Naive thymus-derived CD8-positive, alpha-beta T cell (primary cell): ENCODE measurements at regions not wholly inside any gene's neighbourhood (a gene's known extent, or its start where the extent isn't known, plus 50 kb on each side); places are given as distances from the start of the nearest gene placed in this dataset.

ENCODE experiments used
- ATAC-seq, 2 donors: fragments of 150-1000 bp; cut with Tn5 transposase in 1 of 2; sonication (Bioruptor Pico), chemical (Tn5 transposase) in 1 of 2; 1 replicate in 1 of 2; 2 replicates in 1 of 2; pipeline ENCODE4 v1.10.0; 2021; ENCODE audit warnings: mild to moderate bottlenecking in 2 of 2, moderate library complexity in 2 of 2
- POLR2A ChIA-PET: fragments of 350-600 bp; sonication (Branson Sonifier 250); formaldehyde crosslinking; loops from one replicate; lab custom pipeline; 2021; ENCODE audit warnings: antibody characterized with exemption; lab: Charles Lee
- DNase-seq, 10 donors: peaks; one replicate each; pipeline versions ENCODE4 v3.0.0 to v3.0.0-alpha.2; 2020 to 2022
- H3K27ac Mint-ChIP-seq, 10 donors: one replicate each; pipeline ENCODE4 v1.8.0; 2020 to 2022; ENCODE audit warnings: mild to moderate bottlenecking in 10 of 10, mixed read lengths in 10 of 10, moderate library complexity in 4 of 10, inconsistent platforms in 1 of 10
- H3K27me3 Mint-ChIP-seq, 5 donors: one replicate each; pipeline ENCODE4 v1.8.0; 2021 to 2022; ENCODE audit warnings: mixed read lengths in 5 of 5
- H3K36me3 Mint-ChIP-seq, 3 donors: one replicate each; pipeline ENCODE4 v1.8.0; 2020 to 2022; ENCODE audit warnings: mixed read lengths in 3 of 3, mild to moderate bottlenecking in 2 of 3, inconsistent platforms in 1 of 3
- H3K4me1 Mint-ChIP-seq, 4 donors: one replicate each; pipeline ENCODE4 v1.8.0; 2021 to 2022; ENCODE audit warnings: mixed read lengths in 4 of 4
- H3K4me3 Mint-ChIP-seq, 10 donors: one replicate each; pipeline ENCODE4 v1.8.0; 2020 to 2022; ENCODE audit warnings: mild to moderate bottlenecking in 10 of 10, mixed read lengths in 10 of 10, moderate library complexity in 6 of 10, inconsistent platforms in 1 of 10
- H3K9me3 Mint-ChIP-seq, 9 donors: one replicate each; pipeline ENCODE4 v1.8.0; 2020 to 2022; ENCODE audit warnings: mixed read lengths in 9 of 9, mild to moderate bottlenecking in 3 of 9, inconsistent platforms in 1 of 9, moderate library complexity in 1 of 9

DNA sequence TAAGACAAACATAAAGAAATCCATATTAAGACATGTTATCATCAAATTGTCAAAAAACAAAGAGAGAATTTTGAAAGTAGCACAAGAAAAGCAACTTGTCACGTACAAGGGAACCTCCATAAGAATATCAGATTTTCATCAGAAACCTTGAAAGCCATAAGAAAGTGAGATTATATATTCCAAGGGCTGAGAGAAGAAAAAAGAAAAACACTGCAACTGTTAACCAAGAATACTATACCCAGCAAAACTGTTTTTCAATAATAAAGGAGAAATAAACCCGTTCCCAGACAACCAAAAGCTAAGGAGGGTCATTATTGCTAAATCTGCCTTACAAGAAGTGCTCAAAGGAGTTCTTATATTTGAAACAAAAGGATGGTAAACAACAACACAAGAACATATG, 94.7 kb upstream of the TSPAN8 start:
- POLR2A ChIA-PET, result no interaction called here
- ATAC-seq (no peak), DNase-seq (no peak)
- H3K36me3 Mint-ChIP-seq, result peaks cover 0 to 26% (median 0%) of the 10 kb centered on the region in 3 donors
- H3K9me3 Mint-ChIP-seq, result peaks cover 13 to 50% (median 33%) of the 10 kb centered on the region in 9 donors
- H3K4me1 Mint-ChIP-seq, result no peaks in the 10 kb centered on the region
- no peak overlapping the region for H3K4me3 Mint-ChIP-seq
- H3K27ac Mint-ChIP-seq, result no peak overlapping the region
- H3K27me3 Mint-ChIP-seq, result peaks cover 0 to 10% (median 0%) of the 10 kb centered on the region in 5 donors

DNA sequence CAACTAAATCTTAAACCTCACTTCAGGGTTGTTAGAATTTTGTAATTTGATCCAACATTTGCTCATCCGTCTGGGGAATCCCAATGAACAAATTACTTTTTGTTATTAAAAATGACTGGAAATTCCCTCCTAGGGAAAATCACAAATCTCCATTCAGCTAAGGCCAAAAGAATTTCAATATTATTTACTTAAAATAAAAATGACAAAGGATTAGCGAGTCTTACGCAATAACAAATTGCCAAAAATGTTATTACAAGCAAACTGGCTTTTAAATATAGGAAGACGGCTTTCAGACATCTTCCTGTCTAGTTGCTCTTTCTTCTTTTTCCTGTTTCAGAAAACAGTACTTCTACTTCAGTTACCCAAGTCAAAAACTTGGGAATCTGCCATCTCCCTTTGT, 92.4 kb upstream of the TSPAN8 start:
- H3K9me3 Mint-ChIP-seq, result peaks cover 13 to 45% (median 33%) of the 10 kb centered on the region in 9 donors
- peaks cover 0 to 26% (median 0%) of the 10 kb centered on the region in 3 donors for H3K36me3 Mint-ChIP-seq
- POLR2A ChIA-PET, result no interaction called here
- H3K27me3 Mint-ChIP-seq, result peaks cover 0 to 10% (median 0%) of the 10 kb centered on the region in 5 donors
- DNase-seq (no peak), ATAC-seq (no peak)
- H3K4me1 Mint-ChIP-seq, result no peaks in the 10 kb centered on the region
- H3K4me3 Mint-ChIP-seq, result no peak overlapping the region
- H3K27ac Mint-ChIP-seq, result no peak overlapping the region

- H3K27ac Mint-ChIP-seq, result no peak overlapping the region
- no peak for DNase-seq
- no peaks in the 10 kb centered on the region for H3K4me1 Mint-ChIP-seq
- H3K4me3 Mint-ChIP-seq, result no peak overlapping the region
- ATAC-seq, result no peak
- POLR2A ChIA-PET, result no interaction called here
- no peaks in the 10 kb centered on the region for H3K36me3 Mint-ChIP-seq
- peaks cover 0 to 16% (median 1%) of the 10 kb centered on the region in 9 donors for H3K9me3 Mint-ChIP-seq
- H3K27me3 Mint-ChIP-seq, result peaks cover 0 to 4% (median 0%) of the 10 kb centered on the region in 5 donors
Observed at GRCh38 chr12:71243370-71243769, 85.6 kb upstream of the TSPAN8 start.

DNA sequence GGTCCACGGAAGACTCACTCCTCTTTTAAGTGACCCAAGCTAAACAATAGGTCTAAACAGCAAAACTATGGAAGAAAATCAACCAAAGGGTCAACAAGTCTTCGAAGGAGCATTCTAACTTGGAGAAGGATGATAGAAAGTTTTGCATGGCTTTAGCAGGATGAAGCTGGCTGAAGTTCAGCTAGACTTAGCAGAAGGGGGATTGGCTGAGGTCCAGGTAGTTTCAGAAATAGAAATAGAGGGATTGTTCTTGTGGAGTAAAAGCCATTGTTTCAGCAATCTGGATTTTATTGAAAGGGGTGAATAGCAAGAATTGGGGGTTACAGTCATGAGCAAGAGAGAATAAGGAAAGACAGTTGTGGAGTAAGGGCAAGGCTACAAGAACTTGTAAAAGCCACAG, 84.7 kb upstream of the TSPAN8 start:
- no peak for DNase-seq

DNA sequence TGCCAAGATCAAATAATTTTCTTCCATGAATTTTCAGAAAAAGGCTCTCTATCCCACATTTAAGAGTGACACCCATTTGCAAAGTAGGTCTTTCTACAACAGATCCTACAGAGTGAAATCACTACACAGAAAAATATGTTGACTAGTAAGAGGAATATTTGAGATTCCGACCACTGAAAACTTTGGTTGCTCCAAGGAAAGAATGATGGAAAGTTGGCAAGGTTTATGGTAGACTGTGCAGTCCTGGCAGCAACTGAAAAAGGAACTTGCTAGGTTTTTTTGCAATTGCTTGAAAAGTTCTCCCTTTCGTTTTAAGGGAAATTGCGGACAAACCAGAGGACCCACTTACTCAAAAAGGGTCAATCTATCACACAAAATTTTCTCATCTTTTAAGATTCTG, 83.1 kb upstream of the TSPAN8 start:
- Mint-ChIP-seq H3K27me3 (peaks cover 0 to 7% (median 0%) of the 10 kb centered on the region in 5 donors), H3K36me3 (no peaks in the 10 kb centered on the region), H3K4me1 (no peaks in the 10 kb centered on the region), H3K9me3 (peaks cover 0 to 16% (median 1%) of the 10 kb centered on the region in 9 donors), H3K27ac (no peak overlapping the region), H3K4me3 (no peak overlapping the region)
- ATAC-seq (no peak), DNase-seq (no peak)
- POLR2A ChIA-PET, result no interaction called here

More for the DNA sequence above, 84.7 kb upstream of the TSPAN8 start:
- no peaks in the 10 kb centered on the region for H3K4me1 Mint-ChIP-seq
- POLR2A ChIA-PET, result no interaction called here
- H3K36me3 Mint-ChIP-seq, result no peaks in the 10 kb centered on the region
- no peak overlapping the region for H3K4me3 Mint-ChIP-seq
- no peak overlapping the region for H3K27ac Mint-ChIP-seq
- peaks cover 0 to 5% (median 0%) of the 10 kb centered on the region in 5 donors for H3K27me3 Mint-ChIP-seq
- no peak for ATAC-seq
- peaks cover 0 to 16% (median 1%) of the 10 kb centered on the region in 9 donors for H3K9me3 Mint-ChIP-seq

- POLR2A ChIA-PET, result no interaction called here
- DNase-seq, result no peak
- H3K9me3 Mint-ChIP-seq, result peaks cover 0 to 16% (median 1%) of the 10 kb centered on the region in 9 donors
- peaks cover 0 to 7% (median 0%) of the 10 kb centered on the region in 5 donors for H3K27me3 Mint-ChIP-seq
- H3K4me1 Mint-ChIP-seq, result no peaks in the 10 kb centered on the region
- H3K36me3 Mint-ChIP-seq, result no peaks in the 10 kb centered on the region
- H3K4me3 Mint-ChIP-seq, result no peak overlapping the region
- H3K27ac Mint-ChIP-seq, result no peak overlapping the region
- ATAC-seq, result no peak
Observed at GRCh38 chr12:71239731-71240130, 81.9 kb upstream of the TSPAN8 start.

DNA sequence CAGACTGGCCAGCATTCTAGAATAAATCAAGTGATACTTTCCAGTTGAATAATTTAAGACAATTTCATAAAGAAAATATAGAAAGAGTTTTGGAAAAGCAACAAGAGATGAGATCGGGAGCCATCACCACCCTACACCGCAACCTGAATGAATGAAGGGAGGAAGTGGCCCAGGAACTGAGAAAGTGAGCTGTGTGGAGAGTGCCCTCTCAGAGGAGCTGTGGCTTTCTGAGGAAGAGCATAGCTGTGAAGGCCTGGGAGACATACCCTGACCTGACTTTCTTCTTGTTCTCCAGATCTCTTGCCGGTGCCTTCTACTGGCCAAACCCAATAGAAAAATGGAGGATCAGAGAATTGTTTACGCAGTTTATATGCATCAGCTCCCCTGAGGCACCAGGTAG, 79.3 kb upstream of the TSPAN8 start:
- Mint-ChIP-seq H3K4me1 (no peaks in the 10 kb centered on the region), H3K27ac (no peak overlapping the region), H3K36me3 (no peaks in the 10 kb centered on the region), H3K4me3 (no peak overlapping the region), H3K27me3 (peaks cover 0 to 3% (median 0%) of the 10 kb centered on the region in 5 donors), H3K9me3 (peaks cover 0 to 24% (median 2%) of the 10 kb centered on the region in 9 donors)
- DNase-seq, result no peak
- POLR2A ChIA-PET, result no interaction called here
- ATAC-seq, result no peak

DNA sequence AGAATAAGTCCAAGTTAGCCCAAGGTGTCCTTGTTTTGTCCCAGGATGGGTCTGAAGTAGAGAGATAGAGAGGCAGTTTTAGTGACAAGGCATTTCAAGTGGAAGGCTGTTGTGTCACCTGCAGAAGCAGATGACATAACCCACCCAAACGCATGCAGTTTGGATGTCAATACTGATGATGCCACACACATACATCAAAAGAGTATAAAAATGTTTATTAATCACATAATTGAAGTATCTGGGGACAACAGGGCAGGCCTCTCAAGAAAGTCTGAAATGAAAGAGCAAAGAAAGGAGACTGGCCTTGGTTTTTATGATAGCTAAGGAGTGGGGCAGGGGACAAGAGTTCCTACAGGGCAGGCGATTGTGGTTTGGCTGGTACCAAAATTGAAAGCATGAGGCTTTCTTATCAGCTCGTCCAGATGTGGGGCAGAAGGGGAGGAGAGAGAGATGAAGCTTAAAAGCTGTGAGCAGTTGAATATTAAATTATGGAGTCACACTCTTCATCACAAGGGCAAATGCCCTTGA, 78.4 kb upstream of the TSPAN8 start:
- Mint-ChIP-seq H3K4me3 (no peak overlapping the region), H3K27me3 (peaks cover 0 to 3% (median 0%) of the 10 kb centered on the region in 5 donors), H3K9me3 (peaks cover 0 to 24% (median 2%) of the 10 kb centered on the region in 9 donors), H3K27ac (no peak overlapping the region), H3K36me3 (no peaks in the 10 kb centered on the region), H3K4me1 (no peaks in the 10 kb centered on the region)
- ATAC-seq (no peak), DNase-seq (no peak)
- POLR2A ChIA-PET, result no interaction called here

GRCh38 chr12:71233083-71233482, 75.3 kb upstream of the TSPAN8 start:
- Mint-ChIP-seq H3K9me3 (peaks cover 0 to 19% (median under 1%) of the 10 kb centered on the region in 9 donors), H3K36me3 (no peaks in the 10 kb centered on the region), H3K27me3 (peaks cover 0 to 9% (median 0%) of the 10 kb centered on the region in 5 donors), H3K27ac (no peak overlapping the region), H3K4me3 (no peak overlapping the region), H3K4me1 (no peaks in the 10 kb centered on the region)
- DNase-seq (no peak), ATAC-seq (no peak)
- POLR2A ChIA-PET, result no interaction called here

- no peaks in the 10 kb centered on the region for H3K36me3 Mint-ChIP-seq
- peaks cover 0 to 8% (median 0%) of the 10 kb centered on the region in 5 donors for H3K27me3 Mint-ChIP-seq
- DNase-seq, result no peak
- H3K9me3 Mint-ChIP-seq, result peaks cover 0 to 26% (median 0%) of the 10 kb centered on the region in 9 donors
- H3K4me3 Mint-ChIP-seq, result no peak overlapping the region
- H3K4me1 Mint-ChIP-seq, result no peaks in the 10 kb centered on the region
- H3K27ac Mint-ChIP-seq, result no peak overlapping the region
- POLR2A ChIA-PET, result no interaction called here
- no peak for ATAC-seq
Observed at GRCh38 chr12:71230542-71230941, 72.7 kb upstream of the TSPAN8 start.

GRCh38 chr12:71223139-71223538, 65.3 kb upstream of the TSPAN8 start:
- Mint-ChIP-seq H3K4me1 (no peaks in the 10 kb centered on the region), H3K9me3 (peaks cover 0 to 7% (median 0%) of the 10 kb centered on the region in 9 donors), H3K4me3 (no peak overlapping the region), H3K27ac (no peak overlapping the region), H3K36me3 (no peaks in the 10 kb centered on the region), H3K27me3 (peaks cover 0 to 3% (median 0%) of the 10 kb centered on the region in 5 donors)
- DNase-seq (no peak), ATAC-seq (no peak)
- POLR2A ChIA-PET, result no interaction called here

DNA sequence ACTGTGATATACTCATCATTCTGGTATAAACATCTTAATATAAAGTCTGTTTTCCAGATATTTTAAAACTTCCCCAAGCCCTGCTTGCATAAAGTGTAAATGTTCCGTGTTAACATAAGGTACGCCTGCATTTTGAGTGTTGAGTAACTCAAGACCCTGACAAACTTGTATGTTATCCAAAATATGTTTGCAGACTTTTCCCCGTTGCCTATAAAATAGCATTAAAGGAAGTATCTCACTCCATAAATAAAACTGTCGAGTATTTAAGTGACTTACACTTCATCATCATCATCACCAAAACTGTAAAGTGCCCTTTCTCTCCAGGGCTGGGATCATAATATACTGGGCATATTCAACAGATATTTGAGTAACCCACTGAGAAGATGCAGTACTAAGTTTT, 64.6 kb upstream of the TSPAN8 start:
- Mint-ChIP-seq H3K4me3 (no peak overlapping the region), H3K36me3 (no peaks in the 10 kb centered on the region), H3K27me3 (peaks cover 0 to 3% (median 0%) of the 10 kb centered on the region in 5 donors), H3K9me3 (peaks cover 0 to 3% (median 0%) of the 10 kb centered on the region in 9 donors), H3K27ac (no peak overlapping the region), H3K4me1 (no peaks in the 10 kb centered on the region)
- DNase-seq (no peak), ATAC-seq (no peak)
- POLR2A ChIA-PET, result no interaction called here

DNA sequence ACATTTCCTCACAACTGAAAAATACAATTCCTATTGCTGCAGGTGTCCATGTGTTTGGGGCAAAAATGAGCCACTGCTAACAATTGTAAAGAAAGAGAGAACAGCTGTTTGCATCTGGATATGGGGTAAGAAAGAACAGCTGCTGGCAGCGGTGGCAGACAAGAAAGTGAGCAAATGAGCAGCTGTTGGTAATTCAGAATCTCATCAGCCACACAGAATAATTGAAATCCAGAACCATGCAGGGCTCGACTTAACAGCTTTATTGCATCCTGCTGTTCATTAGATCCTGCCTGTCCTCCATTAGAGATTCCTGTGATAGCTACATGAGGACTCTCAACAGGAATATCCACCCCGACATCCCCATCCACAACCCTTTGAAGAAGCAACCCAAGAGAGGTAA, 62.5 kb upstream of the TSPAN8 start:
- Mint-ChIP-seq H3K27me3 (peaks cover 0 to 11% (median 0%) of the 10 kb centered on the region in 5 donors), H3K9me3 (peaks cover 0 to 3% (median 0%) of the 10 kb centered on the region in 9 donors), H3K4me3 (no peak overlapping the region), H3K4me1 (no peaks in the 10 kb centered on the region), H3K36me3 (no peaks in the 10 kb centered on the region), H3K27ac (no peak overlapping the region)
- DNase-seq (no peak), ATAC-seq (no peak)
- POLR2A ChIA-PET, result no interaction called here

DNA sequence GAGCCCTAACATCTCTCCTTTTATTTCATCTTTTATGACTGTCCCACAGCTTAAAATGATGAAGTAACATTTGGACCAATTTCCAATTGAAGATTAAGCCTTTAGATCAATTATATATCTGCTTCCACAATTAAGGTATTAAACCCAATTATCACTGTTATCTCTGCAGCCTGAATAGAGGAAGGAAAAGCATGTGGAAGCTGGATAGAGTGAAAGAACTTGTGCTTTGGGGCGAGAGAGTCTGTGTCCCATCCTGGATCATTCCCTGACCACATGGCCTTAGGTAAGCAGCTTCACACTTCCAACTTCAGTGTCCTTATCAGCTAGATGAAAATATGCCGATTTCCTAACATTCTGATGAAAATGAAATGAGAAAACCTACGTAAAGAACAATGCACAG, 61.4 kb upstream of the TSPAN8 start:
- H3K27ac Mint-ChIP-seq, result no peak overlapping the region
- ATAC-seq (no peak), DNase-seq (no peak)
- H3K4me3 Mint-ChIP-seq, result no peak overlapping the region
- no peaks in the 10 kb centered on the region for H3K4me1 Mint-ChIP-seq
- H3K36me3 Mint-ChIP-seq, result no peaks in the 10 kb centered on the region
- H3K9me3 Mint-ChIP-seq, result no peaks in the 10 kb centered on the region
- POLR2A ChIA-PET, result no interaction called here
- peaks cover 0 to 15% (median 0%) of the 10 kb centered on the region in 5 donors for H3K27me3 Mint-ChIP-seq
